ENCODE measurements at regions not wholly inside any gene's neighbourhood (a gene's known extent, or its start where the extent isn't known, plus 50 kb on each side); places are given as distances from the start of the nearest gene placed in this dataset.

DNA sequence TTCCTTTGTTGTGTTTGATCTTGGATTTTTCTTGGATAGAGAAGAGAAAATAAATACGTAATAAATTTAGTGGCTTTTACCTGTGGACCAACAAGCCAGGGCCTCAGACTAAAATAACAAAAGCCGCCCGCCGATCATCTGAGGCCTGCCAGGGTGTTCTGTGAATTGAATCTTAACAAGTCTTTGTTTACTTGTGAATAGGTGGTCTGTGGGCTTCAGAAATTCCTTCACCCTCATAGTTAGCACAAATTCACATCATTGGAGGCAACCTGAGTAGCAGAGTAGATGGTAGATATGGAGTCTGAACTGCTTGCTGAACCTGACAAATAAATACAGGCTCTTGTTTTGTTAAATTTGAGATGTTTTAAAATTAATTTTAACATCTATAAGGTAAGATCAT lies 176.3 kb upstream of the MTNR1B start:
- TF ChIP-seq, protein P1, sequence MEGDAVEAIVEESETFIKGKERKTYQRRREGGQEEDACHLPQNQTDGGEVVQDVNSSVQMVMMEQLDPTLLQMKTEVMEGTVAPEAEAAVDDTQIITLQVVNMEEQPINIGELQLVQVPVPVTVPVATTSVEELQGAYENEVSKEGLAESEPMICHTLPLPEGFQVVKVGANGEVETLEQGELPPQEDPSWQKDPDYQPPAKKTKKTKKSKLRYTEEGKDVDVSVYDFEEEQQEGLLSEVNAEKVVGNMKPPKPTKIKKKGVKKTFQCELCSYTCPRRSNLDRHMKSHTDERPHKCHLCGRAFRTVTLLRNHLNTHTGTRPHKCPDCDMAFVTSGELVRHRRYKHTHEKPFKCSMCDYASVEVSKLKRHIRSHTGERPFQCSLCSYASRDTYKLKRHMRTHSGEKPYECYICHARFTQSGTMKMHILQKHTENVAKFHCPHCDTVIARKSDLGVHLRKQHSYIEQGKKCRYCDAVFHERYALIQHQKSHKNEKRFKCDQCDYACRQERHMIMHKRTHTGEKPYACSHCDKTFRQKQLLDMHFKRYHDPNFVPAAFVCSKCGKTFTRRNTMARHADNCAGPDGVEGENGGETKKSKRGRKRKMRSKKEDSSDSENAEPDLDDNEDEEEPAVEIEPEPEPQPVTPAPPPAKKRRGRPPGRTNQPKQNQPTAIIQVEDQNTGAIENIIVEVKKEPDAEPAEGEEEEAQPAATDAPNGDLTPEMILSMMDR (IDR thresholded peaks at IDR 0.05) = no peak
- TF ChIP-seq POLR2A (IDR thresholded peaks at IDR 0.05) (no peak), EP300 (IDR thresholded peaks at IDR 0.05) (no peak)
